Fibroblast of skin of back (primary cell): ENCODE measurements at regions not wholly inside any gene's neighbourhood (a gene's known extent, or its start where the extent isn't known, plus 50 kb on each side); places are given as distances from the start of the nearest gene placed in this dataset.

Experiments
- DNase-seq: peaks from one replicate; pipeline ENCODE4 v3.0.0-alpha.2; 2013

- no peak for DNase-seq
These were observed 290.2 kb downstream of the METTL4 start for GRCh38 chr18:2281086-2281485.

- DNase-seq, result no peak
These were observed 289.6 kb downstream of the METTL4 start for GRCh38 chr18:2281523-2282199.

DNA sequence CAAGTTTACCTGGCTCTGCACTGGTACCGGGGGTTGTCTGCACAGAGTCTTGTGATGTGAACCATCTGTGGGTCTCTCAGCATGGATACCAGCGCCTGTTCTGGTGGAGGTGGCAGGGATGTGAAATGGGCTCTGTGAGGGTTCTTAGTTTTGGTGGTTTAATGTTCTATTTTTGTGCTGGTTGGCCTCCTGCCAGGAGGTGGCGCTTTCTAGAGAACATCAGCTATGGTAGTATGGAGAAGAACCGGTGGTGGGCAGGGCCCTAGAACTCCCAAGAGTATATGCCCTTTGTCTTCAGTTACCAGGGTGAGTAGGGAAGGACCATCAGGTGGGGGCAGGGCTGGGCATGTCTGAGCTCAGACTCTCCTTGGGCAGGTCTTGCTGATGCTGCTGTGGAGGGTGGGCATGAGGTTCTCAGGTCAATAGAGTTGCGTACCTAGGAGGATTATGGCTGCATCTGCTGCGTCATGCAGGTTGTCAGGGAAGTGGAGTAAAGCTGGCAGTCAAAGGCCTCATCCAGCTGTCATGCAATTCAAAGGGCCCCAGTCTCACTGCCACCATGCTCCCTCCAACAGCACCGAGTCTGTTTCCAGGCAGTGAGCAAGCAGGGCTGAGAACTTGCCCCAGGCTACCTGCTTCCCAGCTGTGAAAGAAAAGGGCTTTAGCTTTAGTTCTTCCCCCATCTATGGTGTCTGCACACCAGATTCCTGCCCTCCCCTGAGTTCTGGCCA, 278.0 kb downstream of the METTL4 start:
- DNase-seq, result no peak

GRCh38 chr18:2301316-2301715, 270.0 kb downstream of the METTL4 start:
- DNase-seq, result no peak

GRCh38 chr18:2302012-2302411, 269.3 kb downstream of the METTL4 start:
- no peak for DNase-seq

GRCh38 chr18:2302628-2303516, 268.4 kb downstream of the METTL4 start:
- DNase-seq, result peak; percentile 73

GRCh38 chr18:2303517-2304238, 267.6 kb downstream of the METTL4 start:
- peak; percentile 41 for DNase-seq

DNA sequence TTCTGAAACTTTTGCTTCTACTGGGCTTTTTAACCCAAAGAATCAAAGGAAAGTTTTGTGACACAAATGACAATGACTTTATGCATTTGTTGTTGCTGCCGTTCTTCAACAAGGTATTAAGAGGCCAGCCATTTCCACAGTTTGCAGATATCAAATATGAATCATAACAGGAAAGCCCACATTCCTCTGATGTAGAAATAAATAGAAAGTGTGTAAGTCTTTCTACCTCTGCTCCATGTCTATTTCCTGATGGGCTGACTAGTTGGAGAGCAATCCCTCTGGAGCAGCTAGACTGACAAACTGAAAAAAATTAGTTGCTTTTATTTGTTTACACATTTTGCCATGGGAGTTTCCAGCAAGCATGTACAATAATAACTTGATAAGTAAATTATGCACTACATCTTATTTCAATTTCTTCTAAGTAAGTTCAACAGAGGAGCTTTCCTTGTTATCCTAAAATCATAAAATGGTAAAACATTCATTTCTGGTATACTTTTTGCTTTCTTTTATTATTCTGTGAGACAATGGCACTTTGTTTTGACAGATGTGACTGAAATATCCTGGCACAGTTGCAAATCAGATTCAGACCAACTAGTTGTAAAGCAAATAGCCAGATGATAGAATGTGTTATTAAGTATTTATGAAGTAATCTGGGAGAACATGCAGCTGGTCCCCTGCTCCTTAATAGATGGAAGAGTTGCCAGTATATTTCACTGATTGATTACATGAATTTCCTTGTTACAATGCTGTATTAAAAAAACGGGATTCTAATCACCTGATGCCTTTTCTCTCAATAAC, 266.7 kb downstream of the METTL4 start:
- peak; percentile 46 for DNase-seq

GRCh38 chr18:2306606-2307005, 264.7 kb downstream of the METTL4 start:
- DNase-seq, result no peak

- DNase-seq, result no peak
These were observed 260.4 kb downstream of the METTL4 start for GRCh38 chr18:2310886-2311285.

- DNase-seq, result no peak
These were observed 258.9 kb downstream of the METTL4 start for GRCh38 chr18:2312440-2312839.

GRCh38 chr18:2313332-2313731, 258.0 kb downstream of the METTL4 start:
- DNase-seq, result no peak

GRCh38 chr18:2316082-2316750, 255.1 kb downstream of the METTL4 start:
- DNase-seq, result no peak

- no peak for DNase-seq
These were observed 254.3 kb downstream of the METTL4 start for GRCh38 chr18:2316751-2317696.

- DNase-seq, result no peak
These were observed 246.8 kb downstream of the METTL4 start for GRCh38 chr18:2324459-2324858.

GRCh38 chr18:2325308-2325849, 245.9 kb downstream of the METTL4 start:
- peak; percentile 26 for DNase-seq

DNA sequence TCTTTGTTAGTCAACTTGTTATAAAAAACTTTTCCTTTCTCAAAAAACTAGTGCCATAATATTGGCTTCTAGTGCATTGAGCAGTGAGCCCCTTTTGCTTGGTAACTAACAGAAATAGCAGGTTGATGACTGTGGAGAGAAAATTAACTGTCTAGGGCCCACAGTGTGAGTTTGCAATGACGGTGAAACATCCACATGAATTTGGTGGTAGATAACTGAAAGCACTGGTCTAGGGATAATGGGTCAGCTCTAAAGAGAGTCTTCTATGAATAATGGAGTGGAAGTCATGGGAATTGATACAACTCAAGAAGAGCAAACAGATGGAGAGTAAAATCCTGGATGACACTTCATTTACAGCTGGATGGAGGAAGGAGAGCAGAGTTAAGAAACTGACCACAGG, 245.4 kb downstream of the METTL4 start:
- DNase-seq, result no peak

GRCh38 chr18:2326999-2327398, 244.3 kb downstream of the METTL4 start:
- DNase-seq, result no peak

GRCh38 chr18:2330764-2331163, 240.5 kb downstream of the METTL4 start:
- DNase-seq, result no peak

- no peak for DNase-seq
These were observed 239.8 kb downstream of the METTL4 start for GRCh38 chr18:2331491-2331890.
